ENCODE measurements at regions not wholly inside any gene's neighbourhood (a gene's known extent, or its start where the extent isn't known, plus 50 kb on each side); places are given as distances from the start of the nearest gene placed in this dataset.
"Not testable (repeated sequence)": the region's sequence is repeated elsewhere in the genome, so short reads cannot be mapped to it uniquely, and the experiment has no call there.

GRCh38 chr7:46934198-46934825 is 647.6 kb downstream of the TNS3 start:
- DNase-seq (ENCODE audit: low spot score) = no peak

GRCh38 chr7:46933596-46933995 is 648.3 kb downstream of the TNS3 start:
- no peak for DNase-seq (ENCODE audit: low spot score)

DNA sequence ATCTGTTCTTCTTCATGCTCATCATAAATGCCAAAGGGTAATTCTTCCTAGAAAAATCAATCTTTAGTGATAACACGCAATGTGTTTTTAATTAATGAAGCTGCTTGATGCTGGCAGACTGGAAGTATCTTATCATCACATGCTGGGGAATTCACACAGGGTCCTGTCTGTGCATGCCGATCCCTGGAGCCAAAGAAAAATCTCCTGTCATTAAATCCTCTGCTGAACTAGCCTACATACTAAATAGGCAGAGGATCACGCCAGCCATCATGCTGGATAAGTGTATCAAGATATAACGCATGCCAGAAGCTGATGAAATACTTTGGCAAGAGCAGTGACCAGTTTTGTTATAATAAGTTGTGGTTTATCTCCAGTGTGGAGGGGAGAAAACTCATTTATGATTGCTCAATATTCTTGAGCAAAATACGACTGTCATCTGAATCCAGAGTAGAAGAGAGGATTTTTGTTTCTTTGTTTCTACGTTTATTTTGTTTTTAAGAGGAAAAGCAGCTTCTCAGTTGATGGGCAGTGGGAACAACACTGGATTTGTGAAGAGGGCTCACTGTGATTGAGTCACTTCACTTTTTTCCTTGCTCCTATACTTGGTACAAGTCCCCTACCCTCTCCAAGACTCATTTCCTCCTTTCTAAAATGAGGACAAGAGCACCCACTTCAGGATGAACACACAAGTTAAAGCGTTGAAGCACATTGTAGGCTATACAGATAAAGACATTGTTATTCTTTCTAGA is 649.1 kb downstream of the TNS3 start:
- no peak for DNase-seq (ENCODE audit: low spot score)

DNA sequence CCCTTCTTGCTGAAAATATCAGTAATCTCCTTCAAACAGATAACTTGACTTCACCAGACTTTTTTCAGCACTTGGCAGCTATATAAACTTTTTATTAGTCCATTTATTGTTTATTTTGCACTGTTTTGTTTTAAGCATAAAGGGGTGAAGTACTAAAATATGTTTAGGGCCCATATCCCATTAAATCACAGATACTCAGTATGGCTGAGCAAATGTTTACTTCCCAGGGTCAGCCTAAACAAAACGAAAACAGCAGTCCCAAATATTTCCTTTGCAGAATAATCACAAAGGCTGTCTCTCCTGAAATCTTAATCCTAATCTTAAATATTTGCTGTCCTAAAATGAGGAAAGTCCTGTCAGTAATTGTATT is 649.6 kb downstream of the TNS3 start:
- no peak for DNase-seq (ENCODE audit: low spot score)

GRCh38 chr7:46930366-46930765 is 651.5 kb downstream of the TNS3 start:
- DNase-seq (ENCODE audit: low spot score) = no peak

DNA sequence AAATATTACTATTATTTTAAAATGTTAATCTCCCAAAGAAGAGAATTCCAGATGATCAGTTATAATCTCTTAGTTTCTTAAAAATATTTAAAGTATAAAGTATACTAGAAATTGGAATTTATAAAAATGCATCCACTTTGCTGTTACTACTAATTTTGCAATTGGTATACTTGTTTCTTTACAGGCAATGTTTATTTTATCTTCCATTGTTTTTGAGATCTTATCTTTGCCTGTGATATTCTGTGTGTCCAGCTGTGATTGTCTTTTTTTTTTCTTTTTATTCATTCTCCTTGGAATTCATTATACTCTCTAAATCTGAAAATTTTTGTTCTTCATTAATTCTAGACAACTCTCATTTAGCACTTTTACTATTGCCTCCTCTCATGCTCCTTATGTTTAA is 652.6 kb downstream of the TNS3 start:
- no peak for DNase-seq (ENCODE audit: low spot score)

- no peak for DNase-seq (ENCODE audit: low spot score)
Measured at GRCh38 chr7:46928719-46929118, 653.2 kb downstream of the TNS3 start.

GRCh38 chr7:46927131-46927810 is 654.6 kb downstream of the TNS3 start:
- DNase-seq (ENCODE audit: low spot score) = no peak

- no peak for DNase-seq (ENCODE audit: low spot score)
Measured at GRCh38 chr7:46916581-46916980, 665.3 kb downstream of the TNS3 start.

GRCh38 chr7:46912692-46913091 is 669.2 kb downstream of the TNS3 start:
- DNase-seq (ENCODE audit: low spot score) = no peak

DNA sequence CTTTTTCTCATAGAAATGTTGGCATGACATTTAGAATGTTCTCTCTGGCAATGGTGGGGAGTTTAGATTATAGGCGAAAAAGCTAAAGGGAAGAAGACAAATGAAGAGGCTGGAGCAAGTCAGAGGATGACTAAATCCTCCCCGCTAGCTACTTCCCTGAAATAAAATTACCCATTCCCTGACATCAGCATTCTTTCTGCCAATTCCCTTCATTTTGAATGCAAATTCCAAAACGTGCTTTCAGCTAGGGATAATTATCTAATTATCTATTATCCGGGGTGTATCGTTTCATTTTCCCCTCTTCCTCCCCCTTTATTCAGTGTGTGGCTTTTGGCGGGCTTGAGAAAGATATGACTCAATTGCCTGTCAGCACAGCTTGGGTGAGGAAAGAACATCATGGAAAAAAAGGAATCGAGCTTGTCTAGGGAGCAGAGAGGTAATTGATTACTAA is 672.3 kb downstream of the TNS3 start:
- no peak for DNase-seq (ENCODE audit: low spot score)

DNA sequence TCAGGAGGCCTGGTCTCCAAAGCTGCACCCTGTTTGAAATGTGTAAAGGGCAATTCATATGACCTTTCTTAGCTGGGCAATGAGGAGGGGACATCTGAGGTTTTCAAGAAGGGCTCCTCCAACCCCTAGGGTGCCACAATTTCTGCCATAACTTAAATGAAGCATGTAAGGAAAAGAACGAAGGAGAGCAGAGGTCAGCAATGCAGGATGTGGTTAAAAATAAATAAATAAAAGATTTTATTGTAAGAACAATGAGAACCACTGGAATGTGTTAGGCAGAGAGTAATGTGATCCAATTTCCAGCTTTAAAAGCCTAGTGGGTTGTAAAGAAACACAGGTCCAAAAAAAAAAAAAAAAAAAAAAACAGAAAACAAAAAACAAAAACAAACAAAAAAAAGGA is 673.1 kb downstream of the TNS3 start:
- no peak for DNase-seq (ENCODE audit: low spot score)

- not testable (repeated sequence) for DNase-seq (ENCODE audit: low spot score)
Measured at GRCh38 chr7:46904523-46904922, 677.4 kb downstream of the TNS3 start.

GRCh38 chr7:46902463-46902862 is 679.4 kb downstream of the TNS3 start:
- DNase-seq (ENCODE audit: low spot score) = no peak

GRCh38 chr7:46900312-46901263 is 681.3 kb downstream of the TNS3 start:
- no peak for DNase-seq (ENCODE audit: low spot score)

GRCh38 chr7:46897381-46897780 is 684.5 kb downstream of the TNS3 start:
- no peak for DNase-seq (ENCODE audit: low spot score)

GRCh38 chr7:46886669-46887374 is 695.1 kb downstream of the TNS3 start:
- DNase-seq (ENCODE audit: low spot score) = no peak

GRCh38 chr7:46885167-46885566 is 696.7 kb downstream of the TNS3 start:
- DNase-seq (ENCODE audit: low spot score) = no peak

- no peak for DNase-seq (ENCODE audit: low spot score)
Measured at GRCh38 chr7:46881507-46882127, 700.3 kb downstream of the TNS3 start.

DNA sequence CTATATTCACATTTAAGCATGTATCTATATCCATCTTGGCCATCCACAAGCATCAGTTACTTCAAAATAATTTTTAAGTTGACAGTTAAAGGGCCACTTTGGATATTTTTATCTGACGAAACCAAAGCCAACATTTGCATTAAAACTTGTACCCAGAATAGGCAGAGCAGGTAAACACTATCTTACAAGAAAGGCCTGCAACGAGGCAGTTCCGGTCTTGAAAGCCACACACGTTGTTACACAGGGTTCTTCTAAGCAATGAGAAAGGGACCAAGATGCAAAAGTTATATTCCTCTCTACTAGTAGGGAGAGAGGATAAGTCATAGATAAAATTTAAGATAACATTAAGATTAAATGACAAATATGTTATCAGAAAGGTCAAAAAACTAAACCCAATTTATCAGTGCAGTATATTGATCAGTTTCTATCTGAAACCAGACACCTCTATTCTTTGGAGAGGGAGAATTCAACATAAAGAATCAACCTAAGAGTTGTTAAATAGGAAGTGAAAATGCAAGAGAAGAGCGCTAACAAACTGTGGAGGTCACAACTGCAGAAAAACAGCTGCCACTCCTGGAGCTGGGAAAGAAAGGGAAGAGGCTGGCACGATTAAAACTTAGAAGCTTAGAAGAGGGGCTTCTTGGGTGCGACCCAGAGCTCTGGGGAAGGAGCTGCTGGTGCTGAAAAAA is 701.3 kb downstream of the TNS3 start:
- DNase-seq (ENCODE audit: low spot score) = no peak
